Smooth muscle cell (in vitro differentiated cells): ENCODE measurements at regions not wholly inside any gene's neighbourhood (a gene's known extent, or its start where the extent isn't known, plus 50 kb on each side); places are given as distances from the start of the nearest gene placed in this dataset.

ENCODE experiments used
- DNase-seq: peaks from one replicate; lab custom pipeline; 2025; ENCODE audit not compliant: unreplicated experiment; lab: John Stamatoyannopoulos, UW
- H2AFZ ChIP-seq: fragments of 200-600 bp; sonication (generic); 2 replicates; pipeline ENCODE4 v1.6.0; 2016; ENCODE audit warnings: antibody characterized with exemption, low read depth, mild to moderate bottlenecking
- H3F3A ChIP-seq: fragments of 200-600 bp; sonication (generic); 2 replicates; pipeline ENCODE4 v1.6.0; 2017; ENCODE audit warnings: antibody characterized with exemption, low read depth
- H3K27ac ChIP-seq: fragments of 200-600 bp; sonication (generic); 2 replicates; pipeline ENCODE4 v1.5.1; 2016; ENCODE audit warnings: low read depth, mild to moderate bottlenecking
- H3K27me3 ChIP-seq: fragments of 200-600 bp; sonication (generic); 2 replicates; pipeline ENCODE4 v1.6.1; 2016; ENCODE audit warnings: low read depth, mild to moderate bottlenecking
- H3K36me3 ChIP-seq: fragments of 200-600 bp; sonication (generic); 2 replicates; pipeline ENCODE4 v1.5.1; 2016; ENCODE audit warnings: low read depth
- H3K4me1 ChIP-seq: fragments of 200-600 bp; sonication (generic); 2 replicates; pipeline ENCODE4 v1.5.1; 2016; ENCODE audit warnings: low read depth
- H3K4me2 ChIP-seq: fragments of 200-600 bp; sonication (generic); 2 replicates; pipeline ENCODE4 v1.6.0; 2016; ENCODE audit warnings: mild to moderate bottlenecking
- H3K4me3 ChIP-seq: fragments of 200-600 bp; sonication (generic); 2 replicates; pipeline ENCODE4 v1.5.1; 2016; ENCODE audit warnings: mild to moderate bottlenecking
- H3K79me2 ChIP-seq: fragments of 200-600 bp; sonication (generic); 2 replicates; pipeline ENCODE4 v1.6.0; 2016; ENCODE audit warnings: low read depth, mild to moderate bottlenecking
- H3K9ac ChIP-seq: fragments of 200-600 bp; sonication (generic); 2 replicates; pipeline ENCODE4 v1.6.0; 2016; ENCODE audit warnings: low read depth
- H3K9me3 ChIP-seq: fragments of 200-600 bp; sonication (generic); replicated peaks from 2 replicates; pipeline ENCODE4 v1.5.1; 2016; ENCODE audit warnings: low read depth
- H4K20me1 ChIP-seq: fragments of 200-600 bp; sonication (generic); 2 replicates; pipeline ENCODE4 v1.6.0; 2016; ENCODE audit warnings: low read depth
- CTCF ChIP-seq: fragments of 200-600 bp; sonication (generic); IDR thresholded peaks from 2 replicates; pipeline ENCODE4 v1.5.1; 2017; ENCODE audit warnings: borderline replicate concordance, mild to moderate bottlenecking, antibody characterized with exemption; ENCODE audit not compliant: insufficient read depth, poor library complexity, severe bottlenecking
- WGBS: methylation state at CpG from one replicate; pipeline ENCODE4 v1.1.7; 2016; ENCODE audit warnings: low lambda C conversion rate; 5-methylcytosine and 5-hydroxymethylcytosine counted together

GRCh38 chr3:59690886-59691285, 641.1 kb upstream of the CFAP20DC start:
- Histone ChIP-seq H3K9ac (no peak overlapping the region), H3K36me3 (no peaks in the 10 kb centered on the region), H4K20me1 (no peaks in the 10 kb centered on the region), H3F3A (no peaks in the 10 kb centered on the region), H3K4me1 (no peaks in the 10 kb centered on the region), H3K27me3 (no peaks in the 10 kb centered on the region), H2AFZ (no peak overlapping the region), H3K27ac (no peak overlapping the region), H3K79me2 (no peaks in the 10 kb centered on the region), H3K9me3 (no peaks in the 10 kb centered on the region), H3K4me2 (no peak overlapping the region), H3K4me3 (no peak overlapping the region)
- no peak for DNase-seq
- TF ChIP-seq CTCF = no peak
- 90% methylated on average over 2 of the region's 2 CpGs for WGBS

- 53% methylated on average over 2 of the region's 2 CpGs for WGBS
- no peak for DNase-seq
- Histone ChIP-seq H4K20me1 (no peaks in the 10 kb centered on the region), H3K27ac (no peak overlapping the region), H3K4me3 (no peak overlapping the region), H3K36me3 (no peaks in the 10 kb centered on the region), H3K9me3 (no peaks in the 10 kb centered on the region), H3K79me2 (no peaks in the 10 kb centered on the region), H3K27me3 (no peaks in the 10 kb centered on the region), H3K4me1 (no peaks in the 10 kb centered on the region), H3F3A (no peaks in the 10 kb centered on the region), H3K9ac (no peak overlapping the region), H2AFZ (no peak overlapping the region), H3K4me2 (no peak overlapping the region)
- TF ChIP-seq CTCF = no peak
Measured at GRCh38 chr3:59688636-59689035, 638.8 kb upstream of the CFAP20DC start.

- Histone ChIP-seq H3K27ac (no peak overlapping the region), H2AFZ (no peak overlapping the region), H3F3A (no peaks in the 10 kb centered on the region), H3K4me1 (no peaks in the 10 kb centered on the region), H4K20me1 (no peaks in the 10 kb centered on the region), H3K36me3 (no peaks in the 10 kb centered on the region), H3K79me2 (no peaks in the 10 kb centered on the region), H3K4me3 (no peak overlapping the region), H3K27me3 (no peaks in the 10 kb centered on the region), H3K9me3 (no peaks in the 10 kb centered on the region), H3K4me2 (no peak overlapping the region), H3K9ac (no peak overlapping the region)
- DNase-seq = no peak
- no peak for TF ChIP-seq CTCF
- 77% methylated on average over 3 of the region's 3 CpGs for WGBS
Measured at GRCh38 chr3:59685432-59685831, 635.6 kb upstream of the CFAP20DC start.

GRCh38 chr3:59684766-59685165, 634.9 kb upstream of the CFAP20DC start:
- H3F3A ChIP-seq = no peaks in the 10 kb centered on the region
- H3K4me1 ChIP-seq = no peaks in the 10 kb centered on the region
- no peak overlapping the region for H3K9ac ChIP-seq
- no peak overlapping the region for H3K4me3 ChIP-seq
- H2AFZ ChIP-seq = no peak overlapping the region
- WGBS = 100% methylated on average over 1 of the region's 1 CpG
- no peak overlapping the region for H3K27ac ChIP-seq
- H3K9me3 ChIP-seq = no peaks in the 10 kb centered on the region
- no peak overlapping the region for H3K4me2 ChIP-seq
- TF ChIP-seq CTCF = no peak
- H3K79me2 ChIP-seq = no peaks in the 10 kb centered on the region
- DNase-seq = no peak
- no peaks in the 10 kb centered on the region for H3K27me3 ChIP-seq
- no peaks in the 10 kb centered on the region for H4K20me1 ChIP-seq
- H3K36me3 ChIP-seq = no peaks in the 10 kb centered on the region
